ENCODE measurements at regions not wholly inside any gene's neighbourhood (a gene's known extent, or its start where the extent isn't known, plus 50 kb on each side); places are given as distances from the start of the nearest gene placed in this dataset.

DNA sequence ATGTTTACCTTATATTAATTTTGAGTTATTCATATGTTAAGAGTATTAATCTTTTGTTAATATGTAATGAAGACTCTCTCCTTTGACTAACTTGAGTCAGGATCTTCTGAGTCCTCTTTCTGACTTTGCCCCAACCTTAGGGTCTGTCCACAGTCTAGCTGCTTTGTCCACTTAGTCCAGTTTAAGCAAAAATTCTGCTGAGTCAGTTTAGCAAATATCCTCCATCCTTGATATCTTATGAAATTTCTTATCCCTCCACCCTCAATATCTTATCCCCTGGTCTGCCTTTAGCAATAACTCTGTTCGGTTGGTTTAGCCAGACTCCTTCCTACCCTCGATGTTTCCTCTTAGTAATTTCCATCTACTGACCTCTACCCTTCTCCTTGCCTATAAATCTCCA, 91.7 kb downstream of the DIPK2A start:
- TF ChIP-seq, protein P1, sequence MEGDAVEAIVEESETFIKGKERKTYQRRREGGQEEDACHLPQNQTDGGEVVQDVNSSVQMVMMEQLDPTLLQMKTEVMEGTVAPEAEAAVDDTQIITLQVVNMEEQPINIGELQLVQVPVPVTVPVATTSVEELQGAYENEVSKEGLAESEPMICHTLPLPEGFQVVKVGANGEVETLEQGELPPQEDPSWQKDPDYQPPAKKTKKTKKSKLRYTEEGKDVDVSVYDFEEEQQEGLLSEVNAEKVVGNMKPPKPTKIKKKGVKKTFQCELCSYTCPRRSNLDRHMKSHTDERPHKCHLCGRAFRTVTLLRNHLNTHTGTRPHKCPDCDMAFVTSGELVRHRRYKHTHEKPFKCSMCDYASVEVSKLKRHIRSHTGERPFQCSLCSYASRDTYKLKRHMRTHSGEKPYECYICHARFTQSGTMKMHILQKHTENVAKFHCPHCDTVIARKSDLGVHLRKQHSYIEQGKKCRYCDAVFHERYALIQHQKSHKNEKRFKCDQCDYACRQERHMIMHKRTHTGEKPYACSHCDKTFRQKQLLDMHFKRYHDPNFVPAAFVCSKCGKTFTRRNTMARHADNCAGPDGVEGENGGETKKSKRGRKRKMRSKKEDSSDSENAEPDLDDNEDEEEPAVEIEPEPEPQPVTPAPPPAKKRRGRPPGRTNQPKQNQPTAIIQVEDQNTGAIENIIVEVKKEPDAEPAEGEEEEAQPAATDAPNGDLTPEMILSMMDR (IDR thresholded peaks at IDR 0.05; ENCODE audit: low read depth, low read length, missing input control): no peak
- TF ChIP-seq GABPA (IDR thresholded peaks at IDR 0.05 in 1 of 2, conservative IDR thresholded peaks at IDR 0.05 in 1 of 2) (no peak), YY1 (IDR thresholded peaks at IDR 0.05) (no peak), TAF1 (conservative IDR thresholded peaks at IDR 0.05) (no peak), SP1 (IDR thresholded peaks at IDR 0.05) (no peak), HNF4G (IDR thresholded peaks at IDR 0.05) (no peak), RXRA (IDR thresholded peaks at IDR 0.05) (no peak)
- TF ChIP-seq, protein P2, sequence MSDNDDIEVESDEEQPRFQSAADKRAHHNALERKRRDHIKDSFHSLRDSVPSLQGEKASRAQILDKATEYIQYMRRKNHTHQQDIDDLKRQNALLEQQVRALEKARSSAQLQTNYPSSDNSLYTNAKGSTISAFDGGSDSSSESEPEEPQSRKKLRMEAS (IDR thresholded peaks at IDR 0.05): no peak
- TF ChIP-seq, protein P3, sequence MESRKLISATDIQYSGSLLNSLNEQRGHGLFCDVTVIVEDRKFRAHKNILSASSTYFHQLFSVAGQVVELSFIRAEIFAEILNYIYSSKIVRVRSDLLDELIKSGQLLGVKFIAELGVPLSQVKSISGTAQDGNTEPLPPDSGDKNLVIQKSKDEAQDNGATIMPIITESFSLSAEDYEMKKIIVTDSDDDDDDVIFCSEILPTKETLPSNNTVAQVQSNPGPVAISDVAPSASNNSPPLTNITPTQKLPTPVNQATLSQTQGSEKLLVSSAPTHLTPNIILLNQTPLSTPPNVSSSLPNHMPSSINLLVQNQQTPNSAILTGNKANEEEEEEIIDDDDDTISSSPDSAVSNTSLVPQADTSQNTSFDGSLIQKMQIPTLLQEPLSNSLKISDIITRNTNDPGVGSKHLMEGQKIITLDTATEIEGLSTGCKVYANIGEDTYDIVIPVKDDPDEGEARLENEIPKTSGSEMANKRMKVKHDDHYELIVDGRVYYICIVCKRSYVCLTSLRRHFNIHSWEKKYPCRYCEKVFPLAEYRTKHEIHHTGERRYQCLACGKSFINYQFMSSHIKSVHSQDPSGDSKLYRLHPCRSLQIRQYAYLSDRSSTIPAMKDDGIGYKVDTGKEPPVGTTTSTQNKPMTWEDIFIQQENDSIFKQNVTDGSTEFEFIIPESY (IDR thresholded peaks at IDR 0.05): no peak
- TF ChIP-seq, protein P4, sequence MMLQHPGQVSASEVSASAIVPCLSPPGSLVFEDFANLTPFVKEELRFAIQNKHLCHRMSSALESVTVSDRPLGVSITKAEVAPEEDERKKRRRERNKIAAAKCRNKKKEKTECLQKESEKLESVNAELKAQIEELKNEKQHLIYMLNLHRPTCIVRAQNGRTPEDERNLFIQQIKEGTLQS (IDR thresholded peaks at IDR 0.05): no peak
- TF ChIP-seq, protein P5, sequence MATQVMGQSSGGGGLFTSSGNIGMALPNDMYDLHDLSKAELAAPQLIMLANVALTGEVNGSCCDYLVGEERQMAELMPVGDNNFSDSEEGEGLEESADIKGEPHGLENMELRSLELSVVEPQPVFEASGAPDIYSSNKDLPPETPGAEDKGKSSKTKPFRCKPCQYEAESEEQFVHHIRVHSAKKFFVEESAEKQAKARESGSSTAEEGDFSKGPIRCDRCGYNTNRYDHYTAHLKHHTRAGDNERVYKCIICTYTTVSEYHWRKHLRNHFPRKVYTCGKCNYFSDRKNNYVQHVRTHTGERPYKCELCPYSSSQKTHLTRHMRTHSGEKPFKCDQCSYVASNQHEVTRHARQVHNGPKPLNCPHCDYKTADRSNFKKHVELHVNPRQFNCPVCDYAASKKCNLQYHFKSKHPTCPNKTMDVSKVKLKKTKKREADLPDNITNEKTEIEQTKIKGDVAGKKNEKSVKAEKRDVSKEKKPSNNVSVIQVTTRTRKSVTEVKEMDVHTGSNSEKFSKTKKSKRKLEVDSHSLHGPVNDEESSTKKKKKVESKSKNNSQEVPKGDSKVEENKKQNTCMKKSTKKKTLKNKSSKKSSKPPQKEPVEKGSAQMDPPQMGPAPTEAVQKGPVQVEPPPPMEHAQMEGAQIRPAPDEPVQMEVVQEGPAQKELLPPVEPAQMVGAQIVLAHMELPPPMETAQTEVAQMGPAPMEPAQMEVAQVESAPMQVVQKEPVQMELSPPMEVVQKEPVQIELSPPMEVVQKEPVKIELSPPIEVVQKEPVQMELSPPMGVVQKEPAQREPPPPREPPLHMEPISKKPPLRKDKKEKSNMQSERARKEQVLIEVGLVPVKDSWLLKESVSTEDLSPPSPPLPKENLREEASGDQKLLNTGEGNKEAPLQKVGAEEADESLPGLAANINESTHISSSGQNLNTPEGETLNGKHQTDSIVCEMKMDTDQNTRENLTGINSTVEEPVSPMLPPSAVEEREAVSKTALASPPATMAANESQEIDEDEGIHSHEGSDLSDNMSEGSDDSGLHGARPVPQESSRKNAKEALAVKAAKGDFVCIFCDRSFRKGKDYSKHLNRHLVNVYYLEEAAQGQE (IDR thresholded peaks at IDR 0.05): no peak
